ENCODE measurements at regions not wholly inside any gene's neighbourhood (a gene's known extent, or its start where the extent isn't known, plus 50 kb on each side); places are given as distances from the start of the nearest gene placed in this dataset.

DNA sequence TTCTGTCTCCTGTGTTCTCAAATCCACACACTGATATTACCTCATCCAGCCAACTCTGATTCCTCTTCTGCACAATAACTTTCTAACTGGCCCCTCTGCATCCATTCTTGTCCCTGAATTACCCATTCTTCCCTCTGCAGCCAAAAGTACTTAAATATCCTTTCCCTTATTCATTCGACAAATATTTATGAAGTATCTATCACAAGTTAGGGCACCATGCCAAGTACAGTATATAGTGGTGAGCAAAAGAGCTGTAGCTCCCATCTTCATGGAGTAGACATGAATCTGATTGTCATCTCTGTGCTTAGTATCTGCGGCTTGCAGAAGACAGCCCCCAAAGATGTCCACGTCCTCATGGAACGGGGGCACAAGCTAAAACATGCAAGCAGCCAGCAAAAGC, 316.8 kb downstream of the SETD4 start:
- no peak for ATAC-seq
- Histone ChIP-seq H3K4me1 (peaks cover 0 to 7% (median 0%) of the 10 kb centered on the region in 12 donors), H3K27me3 (no peaks in the 10 kb centered on the region), H3K4me3 (no peak overlapping the region), H3K27ac (no peak overlapping the region), H3K36me3 (no peaks in the 10 kb centered on the region), H3K9me3 (peaks cover 0 to 14% (median 2%) of the 10 kb centered on the region in 12 donors)
- WGBS, 4 donors = 82 to 88% (median 87%) methylated on average over 4 of the region's 4 CpGs
- TF ChIP-seq, protein P1, sequence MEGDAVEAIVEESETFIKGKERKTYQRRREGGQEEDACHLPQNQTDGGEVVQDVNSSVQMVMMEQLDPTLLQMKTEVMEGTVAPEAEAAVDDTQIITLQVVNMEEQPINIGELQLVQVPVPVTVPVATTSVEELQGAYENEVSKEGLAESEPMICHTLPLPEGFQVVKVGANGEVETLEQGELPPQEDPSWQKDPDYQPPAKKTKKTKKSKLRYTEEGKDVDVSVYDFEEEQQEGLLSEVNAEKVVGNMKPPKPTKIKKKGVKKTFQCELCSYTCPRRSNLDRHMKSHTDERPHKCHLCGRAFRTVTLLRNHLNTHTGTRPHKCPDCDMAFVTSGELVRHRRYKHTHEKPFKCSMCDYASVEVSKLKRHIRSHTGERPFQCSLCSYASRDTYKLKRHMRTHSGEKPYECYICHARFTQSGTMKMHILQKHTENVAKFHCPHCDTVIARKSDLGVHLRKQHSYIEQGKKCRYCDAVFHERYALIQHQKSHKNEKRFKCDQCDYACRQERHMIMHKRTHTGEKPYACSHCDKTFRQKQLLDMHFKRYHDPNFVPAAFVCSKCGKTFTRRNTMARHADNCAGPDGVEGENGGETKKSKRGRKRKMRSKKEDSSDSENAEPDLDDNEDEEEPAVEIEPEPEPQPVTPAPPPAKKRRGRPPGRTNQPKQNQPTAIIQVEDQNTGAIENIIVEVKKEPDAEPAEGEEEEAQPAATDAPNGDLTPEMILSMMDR (IDR thresholded peaks at IDR 0.05) = no peak
- no peak for DNase-seq
- intact Hi-C loops (cut with DNase I) = no loop called here

DNA sequence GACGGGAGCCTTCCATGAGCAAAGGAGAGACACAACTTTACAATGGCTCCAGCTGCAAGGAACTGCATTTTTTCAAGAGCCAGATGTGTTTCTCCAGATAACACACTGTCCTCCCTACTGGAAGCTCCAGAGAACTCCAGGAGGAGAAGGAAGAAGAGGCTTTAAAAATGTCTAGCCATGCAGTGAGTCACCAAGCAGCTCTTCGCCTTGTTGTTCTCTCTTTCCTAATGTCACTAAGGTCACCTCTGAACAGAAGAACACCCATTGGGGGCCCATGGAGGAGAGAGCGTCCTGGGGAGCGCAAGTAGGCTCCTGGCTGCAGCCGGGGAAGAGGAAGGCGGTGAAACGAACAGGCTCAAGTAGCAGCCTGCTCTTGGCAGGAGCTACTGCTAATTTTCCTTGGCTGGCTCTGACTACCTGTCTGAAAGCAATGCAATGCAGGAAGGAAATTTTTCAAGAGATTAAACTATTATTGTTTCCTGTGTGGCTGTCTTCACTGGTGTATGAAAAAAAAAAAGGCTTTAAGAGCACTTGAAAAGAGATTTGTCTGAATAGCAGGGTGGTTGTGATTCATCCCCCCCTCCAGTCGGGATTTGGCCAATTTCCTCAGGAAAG, 321.9 kb downstream of the SETD4 start:
- H3K27ac ChIP-seq = peak overlapping the region in 7 of 12 donors; percentile 47 to 76 (median 61)
- DNase-seq (peak in 3 of 5 donors; percentile 10 to 45 (median 28)), ATAC-seq (peak in 2 of 4 donors; percentile 40 to 81)
- intact Hi-C loops (cut with DNase I) = loop anchor here in 1 of 10 donors (10.0 kb wide), 1 partner anchor 204 kb away; no protein-coding TSS in a partner anchor
- H3K36me3 ChIP-seq = no peaks in the 10 kb centered on the region
- H3K27me3 ChIP-seq = no peaks in the 10 kb centered on the region
- H3K4me3 ChIP-seq = no peak overlapping the region
- 44 to 58% (median 52%) methylated on average over 8 of the region's 8 CpGs for WGBS, 4 donors
- H3K9me3 ChIP-seq = peaks cover 0 to 16% (median 2%) of the 10 kb centered on the region in 12 donors
- no peak for TF ChIP-seq POLR2A (IDR thresholded peaks at IDR 0.05)
- H3K4me1 ChIP-seq = peaks cover 0 to 18% (median 0%) of the 10 kb centered on the region in 12 donors

DNA sequence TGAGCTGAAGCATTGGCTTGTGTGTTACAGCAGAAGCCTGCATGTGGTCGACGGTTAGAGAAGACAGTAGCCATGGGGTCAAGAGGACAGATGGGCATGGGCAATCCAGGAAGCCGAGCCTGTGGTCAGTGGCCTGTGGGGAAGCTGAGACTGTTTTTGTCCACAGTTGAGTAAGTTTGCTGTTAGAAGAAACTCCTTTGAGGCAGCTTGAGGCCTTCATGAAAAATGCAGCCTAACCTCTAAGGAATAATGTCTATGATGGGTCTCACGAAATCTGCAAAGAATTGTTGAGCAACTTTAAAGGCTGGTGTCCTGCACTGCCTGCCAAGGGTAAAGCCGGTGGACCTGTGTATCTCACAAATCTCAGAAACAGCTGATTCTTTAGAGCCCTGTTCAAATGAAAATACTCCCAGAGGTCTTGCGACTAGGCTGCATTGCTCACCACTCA, 322.4 kb downstream of the SETD4 start:
- WGBS, 4 donors = 59 to 68% (median 65%) methylated on average over 6 of the region's 6 CpGs
- intact Hi-C loops (cut with DNase I) = loop anchor here in 1 of 10 donors (10.0 kb wide), 1 partner anchor 203 kb away; no protein-coding TSS in a partner anchor

DNA sequence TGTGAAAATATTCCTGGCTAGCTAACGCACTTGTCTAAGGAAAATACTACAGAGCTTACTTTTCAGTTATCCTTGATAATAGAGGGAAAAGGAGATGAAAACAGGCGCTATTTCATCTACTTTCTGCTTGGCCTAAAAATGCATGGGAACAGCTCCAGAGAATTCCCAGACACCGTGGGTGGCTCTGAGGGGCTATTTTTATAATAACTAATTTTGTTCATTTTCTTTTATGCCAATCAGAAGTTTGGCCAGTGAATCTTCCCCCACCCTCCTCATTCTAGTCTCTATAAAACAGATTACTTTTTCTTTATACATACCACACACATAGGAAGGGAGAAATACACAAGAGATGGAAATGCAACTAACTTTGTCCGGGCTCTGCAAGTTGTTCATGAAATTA, 322.9 kb downstream of the SETD4 start:
- 66 to 70% (median 68%) methylated on average over 4 of the region's 4 CpGs for WGBS, 4 donors
- Histone ChIP-seq H3K4me3 (no peak overlapping the region), H3K36me3 (no peaks in the 10 kb centered on the region), H3K4me1 (peaks cover 0 to 18% (median 0%) of the 10 kb centered on the region in 12 donors), H3K27me3 (no peaks in the 10 kb centered on the region), H3K27ac (peak overlapping the region in 5 of 12 donors; percentile 58 to 76 (median 70)), H3K9me3 (peaks cover 0 to 16% (median 2%) of the 10 kb centered on the region in 12 donors)
- ATAC-seq (peak in 3 of 4 donors; percentile 25 to 33 (median 30)), DNase-seq (no peak)
- intact Hi-C loops (cut with DNase I) = loop anchor here in 1 of 10 donors (10.0 kb wide), 1 partner anchor 203 kb away; no protein-coding TSS in a partner anchor
- TF ChIP-seq, protein P1 (IDR thresholded peaks at IDR 0.05) = no peak
- no peak for TF ChIP-seq POLR2A (IDR thresholded peaks at IDR 0.05)

More for the DNA sequence above, 322.4 kb downstream of the SETD4 start:
- DNase-seq = peak in 4 of 5 donors; percentile 10 to 54 (median 40)
- Histone ChIP-seq H3K36me3 (no peaks in the 10 kb centered on the region), H3K4me1 (peaks cover 0 to 18% (median 0%) of the 10 kb centered on the region in 12 donors), H3K27ac (peak overlapping the region in 6 of 12 donors; percentile 49 to 76 (median 64)), H3K4me3 (no peak overlapping the region), H3K27me3 (no peaks in the 10 kb centered on the region), H3K9me3 (peaks cover 0 to 16% (median 2%) of the 10 kb centered on the region in 12 donors)
- peak; percentile 63 to 90 (median 78) for ATAC-seq
- TF ChIP-seq POLR2A (IDR thresholded peaks at IDR 0.05) = no peak
- TF ChIP-seq, protein P1 (IDR thresholded peaks at IDR 0.05) = no peak

Data from heart left ventricle (tissue), 16 donors.